Activated CD8-positive, alpha-beta memory T cell treated with anti-CD3 and anti-CD28 coated beads, Interleukin-2, amount 50 U/mL, for 48 hours (primary cell): ENCODE measurements at regions not wholly inside any gene's neighbourhood (a gene's known extent, or its start where the extent isn't known, plus 50 kb on each side); places are given as distances from the start of the nearest gene placed in this dataset.
"Not testable (repeated sequence)": the region's sequence is repeated elsewhere in the genome, so short reads cannot be mapped to it uniquely, and the experiment has no call there.

Experiments
- DNase-seq: peaks from one replicate; pipeline ENCODE4 v3.0.0-alpha.2; 2020

DNA sequence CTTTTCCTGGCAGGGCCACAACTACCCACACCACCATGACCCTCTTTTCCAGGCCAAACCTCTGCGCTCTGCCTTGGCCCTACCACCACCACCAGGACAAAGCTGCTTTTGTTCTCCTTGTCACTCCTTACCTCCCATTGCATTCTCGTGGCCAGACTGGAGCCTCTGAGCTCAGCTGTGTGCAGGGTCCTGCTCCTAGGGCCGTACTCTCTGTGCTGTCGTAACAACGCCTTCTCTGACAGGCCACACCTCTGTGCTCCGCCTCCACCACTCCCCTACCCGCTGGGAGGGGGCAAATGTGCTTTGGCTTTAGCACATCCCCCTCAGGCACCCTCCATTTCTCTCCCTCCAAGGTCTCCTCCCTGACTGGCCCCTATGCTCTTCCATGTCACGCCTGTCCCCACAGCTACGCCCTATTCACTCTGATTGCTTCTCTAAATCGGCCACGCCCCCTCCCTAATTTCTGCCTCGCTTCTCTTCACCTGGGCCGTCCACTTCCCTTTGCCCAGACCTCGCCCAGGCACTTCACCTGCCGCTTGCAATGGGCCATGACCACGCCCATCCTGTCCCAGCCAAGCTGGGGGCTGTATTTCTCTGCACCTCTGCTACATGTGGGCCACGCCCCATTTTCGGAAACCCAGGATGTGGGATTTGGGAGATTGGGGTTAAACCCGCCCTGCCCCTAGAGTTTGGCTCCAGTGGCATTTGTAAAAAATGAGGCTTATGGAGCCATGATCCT is 472.3 kb downstream of the KLF12 start:
- no peak for DNase-seq

DNA sequence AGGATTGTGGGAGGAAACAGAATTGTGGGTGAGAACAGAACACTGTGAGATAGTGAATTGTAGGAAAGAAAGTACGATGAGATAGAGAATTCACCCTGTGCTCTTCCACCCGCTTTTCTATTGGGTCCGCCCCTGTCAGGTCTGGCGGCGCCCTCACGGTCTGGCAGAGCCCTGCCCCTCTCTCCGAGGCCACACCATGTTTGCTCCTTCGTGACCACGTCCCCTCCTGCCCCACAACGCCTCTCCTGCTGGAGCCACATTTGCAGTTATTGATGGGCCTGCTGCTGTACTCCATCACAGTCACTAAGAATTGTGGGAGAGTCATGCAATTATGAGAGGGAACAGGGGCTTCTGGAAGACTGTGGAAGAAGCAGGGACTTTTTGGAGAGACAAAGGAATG is 473.1 kb downstream of the KLF12 start:
- DNase-seq: no peak

DNA sequence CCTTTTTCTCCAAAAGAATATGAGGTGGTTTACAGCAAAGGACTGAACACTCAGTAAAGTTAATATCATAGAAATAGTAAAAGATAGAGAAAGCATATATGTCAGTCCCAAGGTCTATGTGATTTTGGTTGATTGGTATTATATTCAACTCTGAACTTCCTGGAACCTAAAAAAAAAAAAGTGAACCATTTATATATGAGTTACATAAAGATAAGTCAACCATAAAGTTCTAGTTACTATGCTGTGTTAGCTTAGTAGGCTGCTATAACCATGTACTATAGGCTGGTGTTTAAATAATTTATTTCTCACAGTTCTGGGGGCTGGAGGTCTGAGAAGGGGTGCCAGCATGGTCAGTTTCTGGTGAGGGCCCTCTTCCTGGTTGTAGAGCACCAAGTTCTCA is 475.6 kb downstream of the KLF12 start:
- DNase-seq: no peak

DNA sequence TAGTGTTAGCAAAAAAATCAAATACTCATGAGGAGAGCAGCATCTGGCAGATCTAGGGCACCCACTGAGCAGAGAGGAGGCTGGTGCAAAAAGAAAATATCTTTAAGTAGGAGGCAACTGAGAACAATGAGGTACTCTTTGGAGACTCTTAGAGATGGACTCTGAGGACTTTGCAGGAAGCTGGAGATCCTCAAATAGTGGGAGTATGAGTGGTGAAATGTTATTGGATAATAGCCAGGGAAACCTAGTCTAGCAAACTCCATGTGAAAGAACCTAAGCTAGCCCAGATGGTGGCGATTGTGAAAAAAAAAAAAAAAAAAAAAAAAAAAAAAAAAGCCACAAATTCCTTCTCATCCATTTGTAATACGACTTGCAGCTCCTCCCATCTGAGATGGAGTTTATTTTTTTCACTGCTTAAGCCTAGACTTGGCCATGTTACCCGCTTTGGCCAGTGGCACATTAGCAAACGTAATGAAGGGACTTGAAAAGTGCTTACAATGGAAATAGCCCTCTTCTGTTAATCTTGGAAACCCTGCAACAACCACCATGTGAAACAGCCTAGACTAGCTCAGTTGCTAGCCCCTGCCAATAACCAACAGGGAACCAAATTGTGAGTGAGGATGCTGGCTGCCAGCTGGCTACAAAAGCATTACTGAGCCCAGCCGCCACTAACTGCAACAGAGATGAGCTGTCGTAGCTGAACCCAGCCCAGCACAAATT is 476.2 kb downstream of the KLF12 start:
- no peak for DNase-seq

DNA sequence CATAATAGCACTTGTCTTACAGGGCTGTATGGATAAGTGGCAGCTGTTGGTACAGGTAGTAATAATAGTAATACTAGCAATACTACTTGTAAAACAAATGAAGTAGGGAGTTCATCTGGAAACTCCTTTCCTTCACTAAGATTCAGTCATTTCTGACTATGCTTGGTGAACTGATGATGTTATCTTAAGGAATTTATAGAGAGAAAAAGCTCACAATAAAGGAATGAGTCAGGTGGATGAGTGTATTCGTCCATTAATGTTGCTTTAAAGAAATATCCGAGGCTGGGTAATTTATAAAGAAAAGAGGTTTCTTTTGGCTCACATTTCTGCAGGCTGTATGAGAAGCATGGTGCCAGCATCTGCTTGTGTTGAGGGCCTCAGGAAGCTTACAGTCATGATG is 477.3 kb downstream of the KLF12 start:
- no peak for DNase-seq

DNA sequence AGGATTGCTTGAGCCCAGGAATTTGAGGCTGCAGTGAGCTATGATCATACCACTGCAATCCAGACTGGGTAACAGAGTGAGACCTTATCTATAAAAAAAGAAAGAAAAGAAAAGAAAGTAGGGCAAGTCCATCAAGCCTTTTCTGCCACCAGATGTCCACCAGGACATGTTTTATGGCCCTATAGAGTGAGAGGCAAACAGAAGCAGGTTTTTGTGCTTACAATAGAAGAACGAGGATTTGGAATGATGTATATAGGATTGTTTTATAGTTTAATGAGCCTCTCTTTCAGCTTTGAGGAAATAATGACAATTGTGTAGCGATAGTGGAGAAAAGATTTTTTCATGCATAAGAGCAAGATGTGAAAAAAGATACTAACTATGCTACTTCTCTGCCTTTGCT is 480.5 kb downstream of the KLF12 start:
- no peak for DNase-seq

DNA sequence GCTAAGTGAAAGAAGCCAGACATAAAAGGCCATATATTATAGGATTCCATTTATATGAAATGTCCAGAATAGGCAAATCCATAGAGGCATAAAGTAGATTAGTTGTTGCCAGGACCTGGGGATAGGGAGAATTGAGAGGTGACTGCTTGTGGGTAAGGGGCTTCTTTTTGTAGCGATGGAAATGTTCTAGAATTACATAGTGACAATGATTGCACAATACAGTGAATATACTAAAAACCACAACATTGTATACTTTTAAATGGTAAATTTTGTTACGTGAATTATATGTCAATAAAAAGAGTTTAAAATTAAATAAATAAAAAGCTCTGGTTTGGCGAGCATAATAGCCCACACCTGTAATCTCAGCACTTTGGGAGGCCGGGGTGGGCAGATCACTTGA is 486.8 kb downstream of the KLF12 start:
- no peak for DNase-seq

DNA sequence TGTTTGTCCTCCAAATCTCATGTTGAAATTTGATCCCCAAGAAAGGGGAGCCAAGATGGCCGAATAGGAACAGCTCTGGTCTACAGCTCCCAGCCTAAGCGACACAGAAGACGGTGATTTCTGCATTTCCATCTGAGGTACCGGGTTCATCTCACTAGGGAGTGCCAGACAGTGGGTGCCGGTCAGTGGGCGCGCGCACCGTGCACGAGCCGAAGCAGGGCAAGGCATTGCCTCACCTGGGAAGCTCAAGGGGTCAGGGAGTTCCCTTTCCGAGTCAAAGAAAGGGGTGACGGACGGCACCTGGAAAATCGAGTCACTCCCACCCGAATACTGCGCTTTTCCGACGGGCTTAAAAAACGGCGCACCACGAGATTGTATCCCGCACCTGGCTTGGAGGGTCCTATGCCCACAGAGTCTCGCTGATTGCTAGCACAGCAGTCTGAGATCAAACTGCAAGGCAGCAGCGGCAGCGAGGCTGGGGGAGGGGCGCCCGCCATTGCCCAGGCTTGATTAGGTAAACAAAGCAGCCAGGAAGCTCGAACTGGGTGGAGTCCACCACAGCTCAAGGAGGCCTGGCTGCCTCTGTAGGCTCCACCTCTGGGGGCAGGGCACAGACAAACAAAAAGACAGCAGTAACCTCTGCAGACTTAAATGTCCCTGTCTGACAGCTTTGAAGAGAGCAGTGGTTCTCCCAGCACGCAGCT is 493.6 kb downstream of the KLF12 start:
- DNase-seq: not testable (repeated sequence)

DNA sequence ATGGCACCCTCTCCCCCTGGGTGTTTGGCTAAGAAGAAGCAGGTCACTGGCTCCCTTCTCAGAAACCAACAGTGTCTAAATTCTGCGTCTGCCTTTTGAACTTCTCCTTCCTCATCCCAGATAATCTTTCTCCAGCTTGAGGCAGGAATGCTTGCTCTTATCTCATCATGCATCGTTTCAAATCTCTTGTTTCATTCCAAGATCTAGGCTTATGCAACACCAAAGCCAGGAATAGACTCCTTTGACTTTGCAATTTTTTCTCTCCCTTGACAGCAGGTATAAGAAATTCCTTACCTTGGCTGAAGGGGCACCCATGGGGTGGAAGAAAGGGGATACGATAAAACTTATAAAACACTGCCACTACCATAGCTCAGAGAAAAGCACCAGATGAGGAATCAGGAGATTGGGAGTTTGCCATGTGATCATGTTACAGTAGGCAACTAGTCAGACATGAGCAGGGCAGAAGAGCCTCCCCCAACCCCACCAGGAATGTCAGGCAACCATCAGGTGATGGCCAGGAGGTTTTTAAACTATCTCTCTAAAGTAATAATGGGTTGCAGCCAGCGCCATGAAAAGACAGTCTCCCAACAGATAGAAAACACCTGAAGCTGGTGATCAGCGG is 498.9 kb downstream of the KLF12 start:
- DNase-seq: no peak

DNA sequence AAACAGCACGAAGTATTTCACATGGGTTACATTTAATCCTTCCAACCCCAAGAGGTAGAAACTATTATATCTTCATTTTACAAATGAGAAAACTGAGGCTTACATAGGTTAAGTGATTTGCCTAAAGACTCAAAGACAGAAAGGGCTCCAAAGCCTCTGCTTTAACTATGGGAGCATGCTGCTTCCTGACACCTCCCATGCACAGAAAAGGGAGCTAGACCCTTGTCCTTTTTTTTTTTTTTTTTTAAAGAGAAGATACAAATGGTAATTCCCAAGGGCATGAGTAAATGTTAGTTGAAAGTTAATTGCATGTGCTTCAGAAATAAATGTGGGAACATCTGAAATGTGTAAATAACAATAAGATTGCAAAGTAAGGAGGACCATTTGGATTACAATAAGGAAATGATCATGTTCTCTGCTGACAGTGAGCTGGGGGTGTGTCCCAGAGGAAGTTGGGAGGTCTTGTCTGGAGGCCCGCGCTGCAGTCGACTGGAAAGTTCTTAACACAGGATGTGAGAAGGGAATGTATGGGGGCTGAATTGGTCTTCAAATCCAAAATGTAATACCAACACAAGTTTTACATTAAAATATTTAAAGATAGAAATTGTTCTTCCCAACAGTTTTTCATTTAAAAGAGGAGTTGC is 500.3 kb downstream of the KLF12 start:
- DNase-seq: no peak

DNA sequence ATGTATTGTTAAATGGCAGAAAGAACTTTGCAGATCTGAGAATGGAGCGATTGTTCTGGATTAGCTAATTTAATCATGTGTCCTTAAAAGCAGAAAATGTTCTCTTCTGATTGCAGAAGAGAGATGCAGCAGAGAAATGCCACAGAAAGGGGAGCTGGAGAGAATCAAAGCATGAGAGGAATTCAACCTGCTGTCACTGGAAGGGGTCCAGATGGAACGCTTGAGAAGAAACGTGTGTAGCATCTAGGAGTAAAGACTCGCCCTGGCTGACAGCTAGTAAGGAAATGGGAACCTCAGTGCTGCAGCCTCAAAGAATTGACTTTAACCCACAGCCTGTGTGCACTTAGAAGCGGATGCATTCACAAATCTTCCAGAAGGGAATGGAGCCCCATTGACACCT is 502.8 kb downstream of the KLF12 start:
- no peak for DNase-seq

DNA sequence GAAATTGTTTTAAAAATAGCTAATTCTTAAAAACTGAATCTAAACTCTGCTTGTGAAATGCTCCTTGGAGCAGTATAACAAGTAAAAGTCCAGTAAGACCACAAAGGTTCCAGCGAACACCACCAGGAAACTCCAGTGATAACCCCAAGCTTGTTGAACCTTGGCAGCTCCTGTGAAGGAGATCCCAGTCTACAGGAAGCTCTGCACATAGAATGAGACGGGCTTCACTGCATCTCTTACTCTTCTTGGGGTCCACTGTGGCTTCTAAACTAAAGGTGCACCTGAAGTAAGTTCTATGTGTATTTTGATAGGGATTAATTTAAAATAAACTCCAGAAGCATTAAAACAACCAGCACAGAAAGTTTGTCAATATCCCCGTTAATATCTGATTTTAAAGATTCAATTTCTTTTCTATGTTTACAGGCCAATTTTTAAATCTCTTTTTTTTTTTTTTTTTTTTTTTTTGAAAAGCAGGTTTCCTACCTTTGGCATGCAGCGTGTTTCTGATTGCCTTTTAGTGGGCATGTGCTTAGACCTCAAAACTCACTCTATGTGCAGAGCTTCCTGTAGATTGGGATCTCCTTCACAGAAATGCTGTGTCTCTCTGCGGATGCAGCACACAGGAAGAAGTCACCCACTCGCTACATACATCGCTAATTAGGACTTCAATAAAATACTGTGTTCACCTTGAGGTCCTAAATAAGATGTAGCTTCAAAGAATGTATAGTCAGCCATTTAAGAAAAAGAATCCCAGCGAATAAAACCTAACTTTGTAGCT is 508.5 kb downstream of the KLF12 start:
- no peak for DNase-seq

DNA sequence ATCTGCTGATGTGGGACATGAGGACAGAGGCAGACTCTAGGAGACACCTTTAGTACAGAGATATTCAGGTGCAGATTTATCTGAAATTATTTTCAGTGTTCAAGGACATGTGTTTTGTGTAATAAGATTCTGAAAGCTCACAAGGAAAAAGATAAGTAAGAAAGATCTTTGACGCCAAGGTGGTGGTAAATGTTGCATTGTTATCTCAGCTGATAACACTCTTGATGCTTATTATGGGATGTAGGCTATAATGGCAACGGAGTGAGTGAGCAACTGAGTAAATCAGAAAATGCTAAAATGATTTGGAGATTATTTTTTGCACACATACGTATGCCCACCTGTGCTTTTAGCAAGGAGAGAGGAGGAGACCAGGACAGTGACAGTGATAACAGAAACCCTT is 510.9 kb downstream of the KLF12 start:
- no peak for DNase-seq

DNA sequence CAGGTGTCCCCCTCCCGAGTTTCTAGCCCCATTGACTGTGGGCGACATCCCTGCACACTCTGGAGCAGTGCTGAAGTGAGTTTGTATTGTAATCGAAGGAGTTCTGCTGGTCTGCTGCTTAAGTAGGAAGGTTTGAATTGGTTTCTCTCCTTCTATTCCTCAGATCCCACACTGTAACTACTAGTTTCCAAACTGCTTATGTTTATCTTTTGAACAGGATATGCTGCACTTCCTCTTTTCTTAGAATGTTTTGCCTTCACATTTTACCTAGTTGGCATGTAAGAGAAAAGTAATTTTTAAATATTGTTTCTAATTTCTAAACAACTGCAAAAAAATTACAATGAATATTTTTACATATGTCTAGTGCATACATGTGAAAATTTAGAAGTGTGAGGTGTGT is 511.8 kb downstream of the KLF12 start:
- no peak for DNase-seq

DNA sequence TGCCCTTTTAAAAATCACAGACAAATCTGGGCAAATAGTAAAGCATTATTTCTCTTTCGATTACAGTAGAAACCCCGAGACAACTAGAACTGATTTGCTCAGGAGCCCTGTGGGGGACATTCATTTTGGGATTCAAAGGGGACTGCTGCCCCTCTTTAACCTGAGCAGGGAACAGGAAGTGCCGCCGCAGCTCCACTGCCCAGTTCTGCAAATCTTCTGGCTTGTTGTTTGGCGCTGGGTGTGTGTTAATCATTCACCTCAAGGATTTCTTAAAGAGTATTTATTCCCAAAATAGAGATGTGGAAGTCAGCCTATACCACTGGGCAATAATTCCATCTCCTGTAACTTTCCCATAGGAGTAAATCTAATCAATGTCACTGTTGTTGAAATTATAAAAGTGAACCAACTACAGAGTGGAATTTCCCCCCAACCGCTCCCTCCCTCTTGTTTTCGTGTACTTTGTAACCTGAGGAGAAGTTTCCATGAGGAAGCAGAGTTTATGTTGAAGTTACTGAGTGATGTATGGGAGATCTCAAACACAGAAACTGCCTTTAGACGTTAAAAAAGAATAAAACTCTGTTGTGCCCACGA is 515.8 kb downstream of the KLF12 start:
- no peak for DNase-seq

DNA sequence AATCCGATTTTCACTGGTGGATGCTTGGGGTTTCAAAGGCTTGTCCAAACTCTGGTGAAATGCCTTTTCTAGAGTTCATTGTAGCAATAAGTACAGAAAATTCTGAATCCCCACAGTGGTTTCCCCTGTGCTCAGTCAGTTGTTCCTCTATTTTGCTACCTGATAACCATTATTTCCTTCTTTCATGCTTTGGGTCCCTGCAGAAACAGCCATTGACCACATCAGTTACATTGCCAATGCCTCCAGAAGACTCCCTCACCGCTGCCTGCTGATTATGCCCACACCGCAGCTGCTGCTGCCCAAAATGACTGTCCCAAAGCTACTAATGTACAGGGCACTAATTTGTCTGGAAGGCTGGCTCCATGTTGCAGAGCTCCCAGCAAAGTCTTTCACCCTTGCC is 517.3 kb downstream of the KLF12 start:
- DNase-seq: no peak

DNA sequence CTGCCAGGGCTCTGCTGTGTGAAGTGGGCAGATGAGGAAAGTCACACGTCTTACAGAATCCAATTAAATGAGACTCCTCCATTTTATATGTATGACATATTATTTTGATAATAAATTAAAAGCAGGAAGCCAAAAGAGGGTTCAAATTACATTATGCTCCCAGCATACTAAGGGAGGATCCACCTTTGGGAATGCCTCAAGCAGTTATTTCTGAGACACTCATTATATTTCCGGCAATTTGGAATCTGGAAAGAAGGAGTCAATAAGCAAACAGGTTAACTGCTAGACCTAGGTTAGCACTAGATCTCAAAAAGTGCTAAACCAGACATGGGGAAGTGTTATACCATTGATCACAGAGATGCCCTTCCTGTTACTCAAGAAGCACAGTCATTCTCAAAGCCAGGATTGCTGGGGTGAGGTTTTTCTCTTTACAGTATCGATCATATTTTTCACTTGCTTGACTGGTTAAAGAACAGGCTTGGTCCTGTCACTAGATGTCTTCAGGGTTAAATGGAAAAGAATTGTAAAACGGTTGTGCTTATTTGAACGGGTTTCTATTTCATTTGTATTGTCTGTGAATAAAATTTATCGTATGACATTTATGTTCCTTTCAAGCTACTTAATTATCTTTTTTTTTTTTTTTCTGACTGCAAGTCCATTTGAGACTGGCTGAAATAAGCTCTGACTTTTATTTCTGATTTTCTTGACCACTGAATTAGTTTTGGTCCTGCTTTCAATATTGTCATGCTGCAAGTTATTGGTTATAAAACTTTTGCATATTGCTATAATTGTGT is 523.2 kb downstream of the KLF12 start:
- DNase-seq: no peak

DNA sequence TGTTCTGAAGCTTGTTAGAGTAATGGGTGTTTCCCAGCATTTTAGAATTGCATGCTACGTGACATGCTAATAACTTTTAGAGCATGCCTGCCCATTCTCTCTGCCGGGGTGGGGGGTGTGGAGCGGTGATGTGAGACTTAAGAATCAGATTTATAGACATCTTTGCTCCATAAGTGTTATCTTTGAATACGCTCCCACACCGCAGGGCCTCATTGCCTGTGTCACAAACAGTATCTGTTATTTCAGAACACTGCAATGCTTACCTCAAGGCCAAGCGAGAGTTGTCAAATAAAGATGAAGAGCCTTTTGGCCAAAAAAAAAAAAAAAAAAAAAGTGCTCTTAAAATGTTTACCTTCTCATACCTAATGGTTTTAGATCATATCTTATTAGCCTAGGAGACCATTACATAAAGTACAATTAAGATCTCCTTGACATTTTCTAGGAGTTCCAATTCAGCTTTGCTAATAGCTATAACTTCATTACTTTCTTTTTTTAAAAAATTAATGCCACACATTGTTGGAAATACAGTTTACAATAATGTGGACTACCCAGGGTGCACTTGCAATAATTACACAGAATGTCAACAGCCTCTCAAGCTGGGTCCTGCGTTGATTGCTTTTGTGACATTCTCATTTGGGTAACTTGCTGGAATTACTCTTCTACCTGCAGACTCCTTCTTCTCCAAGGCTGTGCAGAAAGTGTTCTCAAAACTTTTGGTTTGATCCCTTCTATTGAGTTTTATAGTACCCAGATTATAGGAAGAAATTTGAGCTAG is 525.3 kb downstream of the KLF12 start:
- DNase-seq: no peak

DNA sequence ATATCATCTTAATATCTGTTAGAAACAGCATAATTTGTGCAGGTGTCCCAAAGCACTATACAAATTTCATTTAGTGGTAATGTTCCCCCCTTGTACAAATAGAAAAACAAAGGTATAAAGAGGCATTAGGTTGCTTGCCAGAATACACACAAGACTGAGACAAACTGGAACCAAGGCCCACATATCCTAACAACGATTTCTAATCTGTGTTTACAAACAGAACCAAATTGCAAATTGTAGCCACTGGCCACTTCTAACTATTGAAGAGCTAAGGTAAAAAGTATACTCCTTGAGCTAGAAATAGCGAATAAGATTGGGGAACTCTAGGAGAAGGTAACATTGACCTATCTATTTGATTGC is 526.1 kb downstream of the KLF12 start:
- DNase-seq: no peak

DNA sequence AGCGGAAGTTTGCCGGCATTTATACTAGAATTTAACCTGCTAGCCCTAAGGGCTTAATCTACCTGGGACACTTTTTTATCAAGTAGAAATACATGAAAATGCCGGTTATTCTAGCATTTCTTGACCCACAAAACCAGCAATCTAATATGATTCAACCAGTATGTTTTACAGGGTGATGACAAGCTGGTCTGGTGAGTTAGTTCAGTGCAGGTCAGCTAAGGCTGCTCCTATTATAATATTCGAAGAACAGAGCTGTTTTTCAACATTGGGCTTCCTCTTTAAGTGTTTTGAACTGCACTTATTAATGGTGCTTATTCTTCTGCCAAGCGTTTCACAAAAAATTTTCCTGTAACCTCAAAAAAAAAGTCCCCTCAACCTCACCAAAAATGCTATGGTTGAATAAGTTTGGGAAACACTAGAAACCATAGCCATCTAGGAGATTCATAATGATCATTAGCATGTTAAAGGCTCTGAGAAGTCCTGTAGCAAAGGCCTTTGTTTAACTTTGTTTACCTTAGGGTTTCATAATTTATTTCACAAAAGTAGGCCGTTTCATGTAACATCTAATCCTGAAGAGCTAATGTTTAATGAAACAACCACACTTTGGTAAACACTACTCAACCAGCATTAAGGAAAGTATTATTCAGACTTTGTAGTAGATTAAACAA is 526.6 kb downstream of the KLF12 start:
- no peak for DNase-seq
